H1 (cell line): ENCODE measurements at regions not wholly inside any gene's neighbourhood (a gene's known extent, or its start where the extent isn't known, plus 50 kb on each side); places are given as distances from the start of the nearest gene placed in this dataset.
"Not testable (repeated sequence)": the region's sequence is repeated elsewhere in the genome, so short reads cannot be mapped to it uniquely, and the experiment has no call there.

Source experiments
- CTCF ChIA-PET: fragments of 300-600 bp; sonication (Branson Sonifier 250); formaldehyde crosslinking; loops from one replicate; lab custom pipeline; 2021; ENCODE audit not compliant: partially characterized antibody; lab: Charles Lee
- POLR2A ChIA-PET: fragments of 300-600 bp; sonication (Branson Sonifier 250); formaldehyde crosslinking; loops from one replicate; lab custom pipeline; 2021; ENCODE audit warnings: inconsistent platforms; ENCODE audit not compliant: partially characterized antibody; lab: Charles Lee
- DNase-seq, 2 experiments: peaks; one replicate each; pipeline versions ENCODE4 v3.0.0 to v3.0.0-alpha.2; 2010 to 2022; ENCODE audit warnings: low spot score in 2 of 2, low read depth in 1 of 2, mixed read lengths in 1 of 2
- FAIRE-seq: peaks from 2 replicates; lab custom pipeline; 2011; peaks lifted over from hg19 to GRCh38; lab: Jason Lieb, UNC
- H2AFZ ChIP-seq: 2 replicates; pipeline ENCODE4 v1.8.1; 2012; ENCODE audit warnings: low read length, inconsistent platforms
- H2AK5ac ChIP-seq: 2 replicates; pipeline ENCODE4 v1.6.1; 2013; ENCODE audit warnings: low read depth, low read length
- H2BK120ac ChIP-seq: replicated peaks from 2 replicates; pipeline ENCODE3; 2013; ENCODE audit warnings: low read depth, low read length, inconsistent platforms
- H2BK12ac ChIP-seq: 2 replicates; pipeline ENCODE4 v1.6.1; 2013; ENCODE audit warnings: low read depth, low read length
- H2BK15ac ChIP-seq: 2 replicates; pipeline ENCODE4 v1.6.1; 2013; ENCODE audit warnings: low read length
- H2BK20ac ChIP-seq: 2 replicates; pipeline ENCODE4 v1.6.1; 2013; ENCODE audit warnings: low read length
- H2BK5ac ChIP-seq: 2 replicates; pipeline ENCODE4 v1.6.1; 2013; ENCODE audit warnings: low read depth, low read length
- H3K14ac ChIP-seq: 2 replicates; pipeline ENCODE4 v1.6.1; 2013; ENCODE audit warnings: inconsistent platforms; ENCODE audit not compliant: insufficient read length
- H3K18ac ChIP-seq: 2 replicates; pipeline ENCODE4 v1.6.1; 2013; ENCODE audit warnings: low read length; ENCODE audit errors: extremely low read depth
- H3K23ac ChIP-seq: 2 replicates; pipeline ENCODE4 v1.6.1; 2013; ENCODE audit warnings: inconsistent platforms; ENCODE audit not compliant: insufficient read length
- H3K23me2 ChIP-seq: 2 replicates; pipeline ENCODE4 v1.6.1; 2013; ENCODE audit warnings: low read depth, low read length
- H3K27ac ChIP-seq: 2 replicates; pipeline ENCODE4 v1.6.1; 2011; ENCODE audit warnings: low read depth, low read length, inconsistent platforms
- H3K27me3 ChIP-seq, 4 experiments: replicated peaks in 1 of 4; 1 replicate in 1 of 4; 2 replicates in 3 of 4; pipeline versions ENCODE4 v1.6.1 to v1.8.1; 2011 to 2013; ENCODE audit warnings: low read length in 3 of 4, mild to moderate bottlenecking in 3 of 4, inconsistent platforms in 2 of 4, mixed read lengths in 2 of 4, moderate library complexity in 1 of 4; ENCODE audit not compliant: control insufficient read depth in 3 of 4, insufficient read depth in 3 of 4; ENCODE audit errors: extremely low read depth in 1 of 4
- H3K36me3 ChIP-seq, 4 experiments: 2 replicates each; pipeline versions ENCODE4 v1.6.1 to v1.8.1; 2011 to 2013; ENCODE audit warnings: mild to moderate bottlenecking in 4 of 4, low read length in 3 of 4, moderate library complexity in 2 of 4, control low read depth in 1 of 4, inconsistent platforms in 1 of 4; ENCODE audit not compliant: insufficient read depth in 4 of 4, control insufficient read depth in 2 of 4
- H3K4ac ChIP-seq: replicated peaks from 2 replicates; pipeline ENCODE3; 2013; ENCODE audit warnings: low read length, low read depth, mixed read lengths, inconsistent platforms; ENCODE audit not compliant: insufficient read length
- H3K4me1 ChIP-seq, 4 experiments: replicated peaks in 1 of 4; 1 replicate in 1 of 4; 2 replicates in 3 of 4; pipeline versions ENCODE4 v1.6.1 to v1.8.1; 2011 to 2013; ENCODE audit warnings: low read length in 3 of 4, inconsistent platforms in 2 of 4, mixed read lengths in 1 of 4; ENCODE audit not compliant: insufficient read depth in 4 of 4, control insufficient read depth in 3 of 4
- H3K4me2 ChIP-seq, 2 experiments: 2 replicates each; pipeline versions ENCODE4 v1.6.1 to v1.8.1; 2011 to 2013; ENCODE audit warnings: low read depth in 2 of 2, low read length in 2 of 2, control low read depth in 1 of 2, inconsistent platforms in 1 of 2, mild to moderate bottlenecking in 1 of 2; ENCODE audit not compliant: insufficient read depth in 1 of 2
- H3K4me3 ChIP-seq, 4 experiments: fragments of 200-600, 300-600 bp in 1 of 4; sonication (generic), shearing (Covaris generic), sonication (Bioruptor Twin) in 1 of 4; 2 replicates each; pipeline versions ENCODE4 v1.5.1 to v1.8.1; 2011 to 2016; ENCODE audit warnings: low read length in 4 of 4, low read depth in 3 of 4, control low read depth in 2 of 4, inconsistent platforms in 2 of 4, mild to moderate bottlenecking in 2 of 4, mixed read lengths in 1 of 4, moderate library complexity in 1 of 4; ENCODE audit not compliant: insufficient read depth in 2 of 4; ENCODE audit errors: extremely low read depth in 1 of 4
- H3K56ac ChIP-seq: replicated peaks from 2 replicates; pipeline ENCODE3; 2013; ENCODE audit warnings: low read depth, mild to moderate bottlenecking, mixed read lengths, low read length, inconsistent platforms; ENCODE audit not compliant: insufficient read length
- H3K79me1 ChIP-seq: 2 replicates; pipeline ENCODE4 v1.6.1; 2013; ENCODE audit warnings: low read depth, low read length, control low read depth
- H3K79me2 ChIP-seq, 2 experiments: 2 replicates each; pipeline versions ENCODE4 v1.6.1 to v1.8.1; 2012 to 2013; ENCODE audit warnings: low read length in 2 of 2, mild to moderate bottlenecking in 2 of 2, inconsistent platforms in 1 of 2; ENCODE audit not compliant: insufficient read depth in 2 of 2, control insufficient read depth in 1 of 2
- H3K9ac ChIP-seq, 4 experiments: replicated peaks in 1 of 4; 1 replicate in 1 of 4; 2 replicates in 3 of 4; pipeline versions ENCODE4 v1.6.1 to v1.8.1; 2011 to 2013; ENCODE audit warnings: low read depth in 3 of 4, low read length in 3 of 4, control low read depth in 2 of 4, mild to moderate bottlenecking in 2 of 4, moderate library complexity in 2 of 4, inconsistent platforms in 1 of 4; ENCODE audit errors: extremely low read depth in 1 of 4
- H3K9me3 ChIP-seq, 2 experiments: 2 replicates each; pipeline versions ENCODE4 v1.6.1 to v1.8.1; 2012 to 2013; ENCODE audit warnings: mild to moderate bottlenecking in 2 of 2, moderate library complexity in 2 of 2, control low read depth in 1 of 2, inconsistent platforms in 1 of 2, low read depth in 1 of 2, low read length in 1 of 2, mixed read lengths in 1 of 2; ENCODE audit not compliant: insufficient read depth in 2 of 2
- H4K20me1 ChIP-seq, 2 experiments: replicated peaks in 1 of 2; 2 replicates each; pipeline versions ENCODE3 to v1.8.1; 2011 to 2013; ENCODE audit warnings: inconsistent platforms in 2 of 2, low read length in 2 of 2, mild to moderate bottlenecking in 1 of 2; ENCODE audit not compliant: insufficient read depth in 2 of 2, control insufficient read depth in 1 of 2
- H4K5ac ChIP-seq: 2 replicates; pipeline ENCODE4 v1.6.1; 2013; ENCODE audit warnings: low read length, low read depth, mixed read lengths, inconsistent platforms; ENCODE audit not compliant: insufficient read length
- H4K8ac ChIP-seq: 2 replicates; pipeline ENCODE4 v1.8.0; 2013; ENCODE audit warnings: mild to moderate bottlenecking, moderate library complexity, low read length, inconsistent platforms; ENCODE audit not compliant: insufficient read depth; ENCODE audit errors: extremely low read depth
- H4K91ac ChIP-seq: replicated peaks from 2 replicates; pipeline ENCODE3; 2013; ENCODE audit warnings: low read length, mixed read lengths, inconsistent platforms; ENCODE audit not compliant: insufficient read length
- CEBPB ChIP-seq: IDR thresholded peaks from 2 replicates; pipeline ENCODE4 v1.6.1; 2012; ENCODE audit warnings: low read depth, low read length
- RAD21 ChIP-seq, 2 experiments: IDR thresholded peaks in 1 of 2; conservative IDR thresholded peaks in 1 of 2; 2 replicates each; pipeline ENCODE4 v1.6.1; 2011; ENCODE audit warnings: low read depth in 2 of 2, low read length in 2 of 2, improper control_type of control experiment in 1 of 2, inconsistent platforms in 1 of 2, mild to moderate bottlenecking in 1 of 2, moderate library complexity in 1 of 2
- SIN3A ChIP-seq, 2 experiments: IDR thresholded peaks in 1 of 2; conservative IDR thresholded peaks in 1 of 2; 2 replicates each; pipeline ENCODE4 v1.6.1; 2011 to 2012; ENCODE audit warnings: low read length in 2 of 2, improper control_type of control experiment in 1 of 2, low read depth in 1 of 2, mild to moderate bottlenecking in 1 of 2
- WGBS, 2 experiments: shearing (Covaris generic) in 1 of 2; methylation state at CpG; one replicate each; pipeline versions ENCODE4 v1.1.6 to v1.1.7; 2013 to 2015; ENCODE audit warnings: low lambda C conversion rate in 2 of 2, mixed read lengths in 2 of 2, inconsistent platforms in 1 of 2, low coverage in 1 of 2, missing lambda C conversion rate in 1 of 2; ENCODE audit not compliant: insufficient replicate concordance in 2 of 2, insufficient coverage in 1 of 2, insufficient read length in 1 of 2; ENCODE audit errors: extremely low coverage in 1 of 2, missing lambda C conversion rate in 1 of 2; 5-methylcytosine and 5-hydroxymethylcytosine counted together
- TF ChIP-seq, protein P1 (sequence below): IDR thresholded peaks from 2 replicates; pipeline ENCODE4 v1.6.1; 2011; ENCODE audit warnings: low read depth, mild to moderate bottlenecking, low read length; ENCODE audit not compliant: insufficient read depth
- TF ChIP-seq, protein P2 (sequence below): IDR thresholded peaks from 2 replicates; pipeline ENCODE4 v1.6.1; 2012; ENCODE audit warnings: inconsistent platforms
- TF ChIP-seq, protein P3 (sequence below), 3 experiments: IDR thresholded peaks; 1 replicate in 2 of 3; 2 replicates in 1 of 3; pipeline versions ENCODE4 v1.5.1 to v1.6.1; 2011; ENCODE audit warnings: low read length in 3 of 3, mild to moderate bottlenecking in 3 of 3, inconsistent platforms in 2 of 3, low read depth in 1 of 3, moderate library complexity in 1 of 3; ENCODE audit not compliant: insufficient read depth in 1 of 3; ENCODE audit errors: control extremely low read depth in 1 of 3

DNA sequence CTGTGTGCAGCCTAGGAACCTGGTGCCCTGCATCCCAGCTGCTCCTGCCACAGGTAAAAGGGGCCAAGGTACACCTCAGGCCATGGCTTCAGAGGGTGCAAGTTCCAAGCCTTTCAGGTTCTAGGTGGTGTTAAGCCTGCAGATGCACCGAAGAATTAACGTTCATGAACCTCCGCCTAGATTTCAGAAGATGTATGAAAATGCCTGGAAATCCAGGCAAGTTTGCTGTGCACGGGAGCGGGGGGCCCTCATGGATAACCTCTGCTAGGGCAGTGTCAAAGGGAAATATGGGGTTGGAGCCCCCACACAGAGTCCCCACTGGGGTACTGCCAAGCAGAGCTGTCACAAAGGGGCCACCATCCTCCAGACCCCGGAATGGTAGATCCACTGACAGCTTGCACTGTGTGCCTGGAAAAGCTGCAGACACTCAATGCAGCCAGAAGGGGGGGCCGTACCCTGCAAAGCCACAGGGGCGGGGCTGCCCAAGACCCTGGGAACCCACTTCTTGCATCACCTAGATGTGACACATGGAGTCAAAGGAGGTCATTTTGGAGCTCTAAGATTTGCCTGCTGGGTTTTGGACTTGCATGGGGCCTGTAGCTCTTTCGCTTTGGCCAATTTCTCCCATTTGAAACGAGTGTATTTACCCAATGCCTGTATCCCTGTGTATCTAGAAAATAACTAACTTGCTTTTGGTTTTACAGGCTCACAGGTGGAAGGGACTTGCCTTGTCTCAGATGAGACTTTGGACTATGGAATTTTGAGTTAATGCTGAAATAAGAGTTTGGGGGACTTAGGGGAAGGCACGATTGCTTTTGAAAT, 145.2 kb upstream of the C1QTNF3 start:
- TF ChIP-seq, protein P1, sequence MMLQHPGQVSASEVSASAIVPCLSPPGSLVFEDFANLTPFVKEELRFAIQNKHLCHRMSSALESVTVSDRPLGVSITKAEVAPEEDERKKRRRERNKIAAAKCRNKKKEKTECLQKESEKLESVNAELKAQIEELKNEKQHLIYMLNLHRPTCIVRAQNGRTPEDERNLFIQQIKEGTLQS, result 0 out of 2 replicates have a peak, but pooled peaks have one; percentile 38
- TF ChIP-seq CEBPB (0 out of 2 replicates have a peak, but pooled peaks have one; percentile 6), RAD21 (IDR thresholded peaks at IDR 0.05 in 1 of 2, conservative IDR thresholded peaks at IDR 0.05 in 1 of 2; ENCODE audit: low read depth in 2 of 2, low read length in 2 of 2) (peak; percentile 47 to 54), SIN3A (conservative IDR thresholded peaks at IDR 0.05 in 1 of 2, IDR thresholded peaks at IDR 0.05 in 1 of 2; ENCODE audit: low read depth in 1 of 2, low read length in 2 of 2) (0 out of 4 replicates have a peak, but pooled peaks have one; percentile 26 to 31)
- TF ChIP-seq, protein P2, sequence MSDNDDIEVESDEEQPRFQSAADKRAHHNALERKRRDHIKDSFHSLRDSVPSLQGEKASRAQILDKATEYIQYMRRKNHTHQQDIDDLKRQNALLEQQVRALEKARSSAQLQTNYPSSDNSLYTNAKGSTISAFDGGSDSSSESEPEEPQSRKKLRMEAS, result 0 out of 2 replicates have a peak, but pooled peaks have one; percentile 21
- TF ChIP-seq, protein P3, sequence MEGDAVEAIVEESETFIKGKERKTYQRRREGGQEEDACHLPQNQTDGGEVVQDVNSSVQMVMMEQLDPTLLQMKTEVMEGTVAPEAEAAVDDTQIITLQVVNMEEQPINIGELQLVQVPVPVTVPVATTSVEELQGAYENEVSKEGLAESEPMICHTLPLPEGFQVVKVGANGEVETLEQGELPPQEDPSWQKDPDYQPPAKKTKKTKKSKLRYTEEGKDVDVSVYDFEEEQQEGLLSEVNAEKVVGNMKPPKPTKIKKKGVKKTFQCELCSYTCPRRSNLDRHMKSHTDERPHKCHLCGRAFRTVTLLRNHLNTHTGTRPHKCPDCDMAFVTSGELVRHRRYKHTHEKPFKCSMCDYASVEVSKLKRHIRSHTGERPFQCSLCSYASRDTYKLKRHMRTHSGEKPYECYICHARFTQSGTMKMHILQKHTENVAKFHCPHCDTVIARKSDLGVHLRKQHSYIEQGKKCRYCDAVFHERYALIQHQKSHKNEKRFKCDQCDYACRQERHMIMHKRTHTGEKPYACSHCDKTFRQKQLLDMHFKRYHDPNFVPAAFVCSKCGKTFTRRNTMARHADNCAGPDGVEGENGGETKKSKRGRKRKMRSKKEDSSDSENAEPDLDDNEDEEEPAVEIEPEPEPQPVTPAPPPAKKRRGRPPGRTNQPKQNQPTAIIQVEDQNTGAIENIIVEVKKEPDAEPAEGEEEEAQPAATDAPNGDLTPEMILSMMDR (IDR thresholded peaks at IDR 0.05; ENCODE audit: control extremely low read depth in 1 of 3, insufficient read depth in 1 of 3, low read depth in 1 of 3, low read length in 3 of 3), result peak in 2 of 3 experiments; percentile 50 to 51; a peak in 3 of 4 replicates
- H4K20me1 ChIP-seq, H2AK5ac ChIP-seq, H4K91ac ChIP-seq, H3K4ac ChIP-seq, H4K5ac ChIP-seq, POLR2A ChIA-PET, H4K8ac ChIP-seq, H3K4me3 ChIP-seq, H2BK20ac ChIP-seq, H3K4me2 ChIP-seq, H3K56ac ChIP-seq, H2AFZ ChIP-seq, H3K9ac ChIP-seq, H3K14ac ChIP-seq, H2BK15ac ChIP-seq, FAIRE-seq, H2BK5ac ChIP-seq, H3K23me2 ChIP-seq, H3K79me1 ChIP-seq, H3K27me3 ChIP-seq, CTCF ChIA-PET, H3K79me2 ChIP-seq, H2BK12ac ChIP-seq, H3K23ac ChIP-seq, H2BK120ac ChIP-seq, H3K36me3 ChIP-seq, H3K27ac ChIP-seq, H3K18ac ChIP-seq: not testable (repeated sequence)
- peak; percentile 69 to 100 for DNase-seq
- 89% methylated on average over 10 of the region's 11 CpGs; no CpG with 5 or more reads in 1 of the 2 experiments for WGBS, 2 experiments
- Histone ChIP-seq H3K9me3 (peaks cover 7 to 14% of the 10 kb centered on the region in 2 experiments; a peak in 3 of 4 replicates), H3K4me1 (peaks cover 0 to 18% (median 6%) of the 10 kb centered on the region in 4 experiments; a peak in 4 of 7 replicates)
